ENCODE measurements at regions not wholly inside any gene's neighbourhood (a gene's known extent, or its start where the extent isn't known, plus 50 kb on each side); places are given as distances from the start of the nearest gene placed in this dataset.

DNA sequence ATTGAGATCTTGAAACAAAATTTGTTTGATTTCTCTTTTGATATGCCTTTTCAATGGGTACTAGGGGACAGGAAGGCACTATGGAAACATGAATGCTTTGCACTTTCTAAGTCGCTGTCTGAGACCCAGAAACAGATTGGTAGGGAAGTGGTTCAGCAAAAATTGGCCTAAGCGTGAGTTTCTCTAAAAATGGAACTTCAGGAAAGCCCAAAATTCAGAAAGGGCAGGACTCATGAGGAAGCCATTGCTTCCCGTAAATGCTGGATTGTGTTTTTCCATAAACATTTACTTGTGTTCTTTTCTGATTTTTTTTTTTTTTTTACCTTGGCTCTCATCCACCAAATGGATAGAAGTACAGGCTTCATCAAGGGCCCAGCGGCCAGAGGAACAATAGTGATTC, 123.7 kb upstream of the ATP1B1 start:
- intact Hi-C loops (cut with micrococcal nuclease) = no loop called here
- TF ChIP-seq CTCF (IDR thresholded peaks at IDR 0.05; ENCODE audit: unreplicated experiment) = no peak
- Mint-ChIP-seq H3K9me3 (ENCODE audit: unreplicated experiment) (no peaks in the 10 kb centered on the region), H3K27ac (ENCODE audit: low read depth, unreplicated experiment) (no peak overlapping the region), H3K4me1 (ENCODE audit: insufficient read depth, unreplicated experiment) (no peaks in the 10 kb centered on the region), H3K27me3 (ENCODE audit: insufficient read depth, unreplicated experiment) (no peaks in the 10 kb centered on the region), H3K36me3 (ENCODE audit: insufficient read depth, unreplicated experiment) (no peaks in the 10 kb centered on the region), H3K4me3 (ENCODE audit: unreplicated experiment) (no peak overlapping the region)
- no peak for DNase-seq (ENCODE audit: unreplicated experiment)
- ChIA-PET CTCF (no interaction called here), POLR2A (no interaction called here)
- BruUV-seq (replicated peaks) = no TSS peak

- TF ChIP-seq CTCF (IDR thresholded peaks at IDR 0.05; ENCODE audit: unreplicated experiment) = no peak
- H3K9me3 Mint-ChIP-seq (ENCODE audit: unreplicated experiment) = no peaks in the 10 kb centered on the region
- ChIA-PET POLR2A (no interaction called here), CTCF (interaction anchor here (1.1 kb wide), 1 partner anchor 384 kb away, joined by 3 read pairs; no protein-coding TSS in a partner anchor)
- no TSS peak for BruUV-seq (replicated peaks)
- no peak overlapping the region for H3K27ac Mint-ChIP-seq (ENCODE audit: low read depth, unreplicated experiment)
- DNase-seq (ENCODE audit: unreplicated experiment) = no peak
- H3K27me3 Mint-ChIP-seq (ENCODE audit: insufficient read depth, unreplicated experiment) = no peaks in the 10 kb centered on the region
- intact Hi-C loops (cut with micrococcal nuclease) = no loop called here
- no peak overlapping the region for H3K4me3 Mint-ChIP-seq (ENCODE audit: unreplicated experiment)
- no peaks in the 10 kb centered on the region for H3K36me3 Mint-ChIP-seq (ENCODE audit: insufficient read depth, unreplicated experiment)
- peaks cover 13% of the 10 kb centered on the region for H3K4me1 Mint-ChIP-seq (ENCODE audit: insufficient read depth, unreplicated experiment)
Measured at GRCh38 chr1:168987330-168987729, 119.2 kb upstream of the ATP1B1 start.

DNA sequence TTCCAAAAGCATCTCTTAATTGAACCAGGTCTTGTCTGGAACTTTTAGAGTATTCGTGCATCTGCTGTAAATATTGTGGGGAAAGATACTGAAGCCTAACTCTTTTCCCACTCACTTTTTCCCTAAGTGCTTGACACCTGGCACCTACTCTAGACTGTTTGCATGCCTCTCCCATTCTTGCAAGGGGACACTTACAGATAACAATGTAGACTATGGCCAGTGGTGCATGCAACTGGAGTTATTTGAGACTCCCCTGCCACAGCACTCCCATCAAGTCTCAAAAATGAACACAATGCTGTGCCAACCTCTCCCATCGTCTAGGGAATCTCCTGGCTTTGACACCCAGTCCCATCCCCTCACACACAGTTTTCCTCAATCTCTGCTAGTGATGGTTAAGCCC, 118.6 kb upstream of the ATP1B1 start:
- Mint-ChIP-seq H3K4me3 (ENCODE audit: unreplicated experiment) (no peak overlapping the region), H3K9me3 (ENCODE audit: unreplicated experiment) (no peaks in the 10 kb centered on the region), H3K27me3 (ENCODE audit: insufficient read depth, unreplicated experiment) (no peaks in the 10 kb centered on the region), H3K36me3 (ENCODE audit: insufficient read depth, unreplicated experiment) (no peaks in the 10 kb centered on the region), H3K27ac (ENCODE audit: low read depth, unreplicated experiment) (no peak overlapping the region), H3K4me1 (ENCODE audit: insufficient read depth, unreplicated experiment) (peaks cover 13% of the 10 kb centered on the region)
- ChIA-PET CTCF (no interaction called here), POLR2A (no interaction called here)
- no peak for TF ChIP-seq CTCF (IDR thresholded peaks at IDR 0.05; ENCODE audit: unreplicated experiment)
- no peak for DNase-seq (ENCODE audit: unreplicated experiment)
- intact Hi-C loops (cut with micrococcal nuclease) = no loop called here
- no TSS peak for BruUV-seq (replicated peaks)

DNA sequence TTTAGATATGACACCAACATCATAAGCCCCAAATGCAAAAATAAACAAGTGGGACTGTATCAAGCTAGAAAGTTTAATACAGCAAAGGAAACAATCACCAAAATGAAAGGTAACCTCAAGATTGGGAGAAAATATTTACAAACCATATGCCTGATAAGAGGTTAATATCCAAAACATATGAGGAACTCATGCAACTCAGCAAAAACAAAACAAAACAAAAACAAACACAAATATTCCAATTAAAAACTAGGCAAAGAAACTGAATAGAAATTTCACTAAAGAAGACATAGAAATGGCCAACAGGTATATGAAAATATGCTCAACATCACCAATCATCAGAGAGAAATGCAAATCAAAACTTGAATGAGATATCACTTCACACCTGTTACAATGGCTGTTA, 116.5 kb upstream of the ATP1B1 start:
- intact Hi-C loops (cut with micrococcal nuclease) = no loop called here
- BruUV-seq (replicated peaks) = no TSS peak
- ChIA-PET POLR2A (no interaction called here), CTCF (interaction anchor here (0.7 to 1.4 kb wide), 3 partner anchors 15 to 160 kb away, joined by 3 to 4 read pairs (median 3); no protein-coding TSS in a partner anchor)
- Mint-ChIP-seq H3K9me3 (ENCODE audit: unreplicated experiment) (no peaks in the 10 kb centered on the region), H3K36me3 (ENCODE audit: insufficient read depth, unreplicated experiment) (no peaks in the 10 kb centered on the region), H3K4me1 (ENCODE audit: insufficient read depth, unreplicated experiment) (peaks cover 13% of the 10 kb centered on the region), H3K27me3 (ENCODE audit: insufficient read depth, unreplicated experiment) (no peaks in the 10 kb centered on the region), H3K4me3 (ENCODE audit: unreplicated experiment) (no peak overlapping the region), H3K27ac (ENCODE audit: low read depth, unreplicated experiment) (no peak overlapping the region)
- DNase-seq (ENCODE audit: unreplicated experiment) = no peak
- no peak for TF ChIP-seq CTCF (IDR thresholded peaks at IDR 0.05; ENCODE audit: unreplicated experiment)
